ENCODE measurements at regions not wholly inside any gene's neighbourhood (a gene's known extent, or its start where the extent isn't known, plus 50 kb on each side); places are given as distances from the start of the nearest gene placed in this dataset.

GRCh38 chr12:132392389-132393244 lies 63.2 kb upstream of the GALNT9 start:
- DNase-seq, result no peak

DNA sequence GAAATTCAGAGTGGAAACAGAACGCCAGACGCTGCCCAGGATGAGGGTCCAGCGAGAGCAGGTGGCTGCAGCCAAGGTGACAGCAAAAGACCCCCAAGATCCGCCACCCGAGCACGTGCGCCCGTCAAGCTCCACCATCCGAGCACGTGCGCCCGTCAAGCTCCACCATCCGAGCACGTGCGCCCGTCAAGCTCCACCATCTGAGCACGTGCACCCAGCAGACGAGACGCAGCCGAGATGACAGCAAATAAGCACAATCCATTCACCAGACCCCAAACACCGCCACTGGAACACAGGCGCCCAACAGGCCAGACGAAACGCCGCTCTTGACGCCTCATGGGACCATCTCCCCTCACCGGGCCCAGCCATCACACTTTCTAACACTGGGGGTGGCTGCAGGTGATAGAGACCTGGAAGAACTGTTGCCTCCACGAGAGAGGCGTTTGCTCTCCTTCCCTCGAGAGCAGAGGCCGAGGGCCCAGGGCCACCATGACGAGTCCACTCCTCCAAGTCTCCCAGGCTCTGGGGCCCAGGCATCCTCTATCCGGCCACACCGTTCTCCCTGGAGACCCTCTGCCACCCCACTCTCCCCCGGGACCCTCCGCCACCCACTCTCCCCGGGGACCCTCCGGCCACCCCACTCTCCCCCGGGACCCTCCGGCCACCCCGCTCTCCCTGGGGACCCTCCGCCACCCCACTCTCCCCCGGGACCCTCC lies 62.1 kb upstream of the GALNT9 start:
- no peak for DNase-seq

DNA sequence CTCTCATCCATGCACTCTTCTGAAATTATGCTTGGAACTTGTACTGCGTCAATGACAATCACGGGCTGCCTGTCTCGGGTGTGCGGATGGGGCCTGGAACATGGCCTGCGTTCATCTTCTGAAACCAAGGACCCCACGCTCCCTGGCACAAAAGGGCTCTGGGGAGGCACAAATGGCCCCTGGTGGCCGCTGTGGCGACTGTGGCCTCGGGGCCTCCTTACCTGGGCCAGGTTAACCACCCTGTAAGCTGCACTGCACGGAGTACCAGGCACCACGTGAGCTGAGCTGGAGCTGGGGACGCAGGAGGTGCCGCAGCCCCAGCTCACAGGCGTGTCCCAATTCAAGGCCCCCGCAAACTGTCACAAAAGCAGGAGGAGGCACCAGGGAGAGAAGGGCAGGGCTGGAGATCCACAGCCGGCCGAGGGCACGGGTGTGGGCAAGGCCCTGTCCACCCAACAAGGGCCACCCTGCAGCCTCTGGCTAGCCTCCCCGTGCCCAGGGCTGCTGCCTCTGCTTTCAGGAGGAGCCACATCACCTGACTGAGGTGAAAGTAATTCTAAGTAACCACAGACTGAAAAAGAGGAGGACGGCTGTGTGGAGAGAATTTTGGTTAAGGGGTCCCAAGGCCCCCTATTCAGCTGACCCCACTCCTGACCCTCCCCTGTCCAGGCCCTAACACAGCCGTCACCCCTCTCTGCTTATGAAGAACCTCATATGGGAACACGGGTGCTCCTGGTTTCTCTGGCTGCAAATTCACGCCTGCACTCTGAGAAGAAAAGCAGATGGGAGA lies 61.1 kb upstream of the GALNT9 start:
- no peak for DNase-seq

- no peak for DNase-seq
Measured at GRCh38 chr12:132389526-132390286, 60.3 kb upstream of the GALNT9 start.

DNA sequence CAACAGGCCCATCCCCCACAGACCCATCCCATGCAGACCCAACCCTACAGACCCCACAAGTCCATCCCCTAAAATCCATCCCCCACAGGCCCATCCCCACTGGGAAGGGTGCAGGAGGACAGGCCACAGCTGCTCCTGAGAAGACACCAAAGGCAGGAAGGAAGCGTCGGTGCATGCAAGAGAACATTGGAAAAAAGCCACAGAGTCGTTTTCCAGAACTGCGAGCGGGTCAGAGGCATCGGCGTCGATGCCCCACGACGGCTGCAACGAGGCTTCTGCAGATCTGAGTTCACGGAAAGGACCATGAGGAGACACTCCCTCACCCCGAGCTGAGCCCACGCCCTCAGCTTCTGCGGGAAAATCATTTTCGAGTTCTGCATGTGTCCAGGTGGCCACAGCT lies 59.6 kb upstream of the GALNT9 start:
- no peak for DNase-seq

DNA sequence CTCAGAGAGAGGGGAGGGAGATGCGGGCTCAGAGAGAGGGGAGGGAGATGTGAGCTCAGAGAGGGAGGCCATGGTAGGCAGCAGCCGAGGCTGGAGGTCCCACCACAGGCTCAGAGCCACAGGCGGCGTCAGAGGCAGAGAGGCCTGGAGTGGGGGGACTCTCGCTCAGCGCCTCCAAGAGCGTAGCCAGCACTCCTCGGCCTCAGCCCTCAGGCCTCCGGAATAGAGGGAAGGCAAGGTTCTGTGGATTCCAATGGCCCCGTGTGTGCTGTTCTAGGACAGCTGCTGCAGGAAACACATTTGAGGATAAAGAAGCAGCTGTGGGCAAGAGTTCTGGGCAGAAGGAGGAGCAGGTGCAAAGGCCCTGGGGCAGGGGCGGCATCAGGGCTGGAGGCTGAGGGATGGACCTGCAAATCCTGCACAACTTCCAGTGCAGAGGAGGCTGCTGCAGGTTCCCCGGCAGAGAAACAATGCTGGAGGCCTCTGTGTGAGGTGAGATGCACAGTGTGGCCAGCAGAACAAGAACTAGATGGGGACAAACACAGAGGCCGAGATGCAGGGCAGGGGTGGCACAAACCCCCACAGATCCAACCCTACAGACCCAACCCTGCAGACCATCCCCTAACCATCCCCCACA lies 59.1 kb upstream of the GALNT9 start:
- no peak for DNase-seq

DNA sequence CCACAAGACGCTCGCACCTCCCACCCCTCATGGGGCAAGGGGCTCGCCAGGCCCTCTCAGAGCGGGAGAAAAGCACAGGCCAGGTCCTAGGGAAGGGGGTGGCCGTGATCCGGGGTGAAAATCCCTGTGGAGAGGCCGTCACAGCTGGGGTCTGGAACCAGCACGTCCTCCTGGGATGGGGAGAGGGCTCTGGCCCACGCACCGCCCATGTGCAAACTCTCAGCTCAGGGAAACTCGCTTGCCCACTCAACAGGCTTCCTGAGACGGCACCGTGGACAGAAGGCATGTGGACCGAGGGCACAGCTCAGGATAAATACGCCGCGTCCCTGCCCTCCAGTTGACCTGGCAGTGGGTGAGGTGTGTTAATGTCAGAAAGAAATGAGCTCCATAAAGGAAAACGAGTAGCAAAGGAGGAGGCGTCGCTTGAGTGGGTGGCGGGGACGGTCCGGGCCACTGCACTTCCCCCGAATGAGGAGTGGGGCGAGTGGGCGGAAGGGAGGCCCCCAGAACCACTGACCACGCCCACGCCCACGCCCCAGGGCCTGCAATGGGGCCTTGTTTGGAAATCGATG lies 57.6 kb upstream of the GALNT9 start:
- DNase-seq, result no peak

- no peak for DNase-seq
Measured at GRCh38 chr12:132385923-132386751, 56.7 kb upstream of the GALNT9 start.

GRCh38 chr12:132384916-132385774 lies 55.8 kb upstream of the GALNT9 start:
- DNase-seq, result no peak

DNA sequence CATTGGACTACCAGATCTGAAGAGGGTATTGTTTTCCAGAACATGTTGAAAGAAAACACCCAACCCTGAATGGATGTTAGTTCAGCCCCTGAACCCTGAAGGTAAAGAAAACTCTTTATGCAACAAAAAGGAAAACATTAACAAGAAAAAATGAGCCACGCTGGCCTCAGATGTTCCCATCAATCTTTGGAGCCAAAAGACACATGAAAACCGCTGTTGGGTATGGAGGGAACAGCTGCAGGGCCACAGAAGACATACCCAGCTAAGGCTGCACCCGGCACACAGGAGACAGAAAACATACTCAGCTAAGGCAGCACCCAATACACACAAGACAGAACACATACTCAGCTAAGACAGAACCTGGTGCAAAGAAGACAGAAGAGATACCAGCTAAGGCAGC lies 51.3 kb upstream of the GALNT9 start:
- no peak for DNase-seq

DNA sequence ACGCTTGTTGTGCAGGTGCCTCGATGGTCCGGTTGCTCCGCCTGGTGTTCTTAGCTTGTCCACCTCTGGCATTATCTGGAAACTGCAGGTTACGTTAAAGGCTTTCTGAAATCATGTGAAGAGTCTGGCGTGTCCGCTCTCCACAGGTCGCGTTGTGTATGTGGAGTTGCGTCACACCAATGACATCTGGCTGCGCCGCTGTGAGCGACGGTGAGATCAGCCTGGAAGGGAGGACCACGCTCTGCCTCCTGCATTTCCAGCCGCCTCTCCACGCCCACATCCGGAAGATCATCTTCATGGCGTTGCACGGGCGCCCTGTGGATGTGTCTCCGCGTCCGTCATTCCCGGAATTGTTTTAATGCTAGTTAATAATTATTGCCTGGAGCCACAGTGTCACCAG lies 50.6 kb upstream of the GALNT9 start:
- DNase-seq, result no peak

GRCh38 chr12:132379576-132379975 lies 50.2 kb upstream of the GALNT9 start:
- no peak for DNase-seq

All from activated CD4-positive, alpha-beta T cell treated with anti-CD3 and anti-CD28 coated beads for 1 hour (primary cell).